ENCODE measurements at regions not wholly inside any gene's neighbourhood (a gene's known extent, or its start where the extent isn't known, plus 50 kb on each side); places are given as distances from the start of the nearest gene placed in this dataset.

DNA sequence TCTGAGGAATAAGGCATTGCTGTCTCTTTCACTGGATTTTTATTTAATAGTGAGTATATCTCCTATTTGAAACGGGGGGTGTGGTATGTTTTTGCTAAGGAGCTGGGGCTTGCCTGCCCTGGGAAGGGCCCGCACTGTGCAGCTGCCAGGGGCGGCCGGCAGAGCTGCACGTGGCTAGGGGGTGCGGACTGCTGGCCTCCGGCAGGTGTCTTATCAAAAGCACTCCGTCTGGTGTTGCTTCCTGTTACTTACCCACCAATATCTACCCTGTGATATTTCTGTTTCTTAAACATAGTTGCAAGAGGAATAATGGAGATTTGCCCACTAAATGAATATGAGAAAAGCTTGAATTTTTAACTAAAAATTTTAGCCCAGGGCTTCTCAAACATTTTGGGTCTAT lies 232.0 kb downstream of the IRX1 start:
- DNase-seq = no peak

- DNase-seq = no peak
These were observed 233.1 kb downstream of the IRX1 start for GRCh38 chr5:3828761-3829160.

GRCh38 chr5:3833566-3833965 lies 237.9 kb downstream of the IRX1 start:
- no peak for DNase-seq

DNA sequence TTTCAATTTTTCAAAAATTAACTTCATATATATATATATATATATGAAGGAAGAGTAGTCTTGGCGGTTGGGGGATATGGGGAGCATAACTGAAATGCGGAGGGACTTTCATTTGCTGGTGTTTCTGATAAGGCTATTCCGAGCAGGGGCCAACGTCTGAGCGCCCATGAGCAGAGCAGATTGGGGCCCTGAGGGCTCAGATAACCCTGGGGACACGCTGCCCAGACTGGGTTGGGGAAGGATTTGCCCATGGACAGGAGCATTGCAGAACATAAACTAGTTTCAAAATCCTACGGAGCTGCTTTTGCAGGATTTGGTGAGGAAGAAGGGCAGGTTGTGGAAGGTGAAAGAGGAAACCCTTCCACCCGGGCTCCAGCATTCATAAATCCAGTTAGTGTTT lies 240.2 kb downstream of the IRX1 start:
- no peak for DNase-seq

DNA sequence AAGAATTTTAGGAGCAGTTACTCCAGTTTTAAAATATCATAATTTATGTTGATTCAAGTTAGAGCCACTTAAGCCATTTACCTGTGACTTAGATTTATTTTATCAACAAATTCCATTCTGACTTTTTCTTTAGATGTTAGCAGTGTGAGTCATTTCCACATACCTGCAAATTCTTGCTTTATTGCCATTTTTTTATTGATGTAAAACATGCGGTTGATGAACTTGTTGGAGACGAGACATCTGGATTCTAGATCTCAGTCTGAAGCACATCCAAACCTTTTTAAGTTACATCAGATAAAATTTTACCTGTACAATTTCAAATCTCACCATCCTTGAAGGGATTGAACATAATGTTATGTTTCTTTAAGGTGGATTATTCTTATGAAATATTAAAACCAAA lies 240.9 kb downstream of the IRX1 start:
- no peak for DNase-seq

- no peak for DNase-seq
These were observed 241.9 kb downstream of the IRX1 start for GRCh38 chr5:3837506-3837905.

- DNase-seq = no peak
These were observed 243.5 kb downstream of the IRX1 start for GRCh38 chr5:3839151-3839550.

- DNase-seq = no peak
These were observed 247.0 kb downstream of the IRX1 start for GRCh38 chr5:3842591-3842990.

- DNase-seq = no peak
These were observed 248.1 kb downstream of the IRX1 start for GRCh38 chr5:3843706-3844105.

DNA sequence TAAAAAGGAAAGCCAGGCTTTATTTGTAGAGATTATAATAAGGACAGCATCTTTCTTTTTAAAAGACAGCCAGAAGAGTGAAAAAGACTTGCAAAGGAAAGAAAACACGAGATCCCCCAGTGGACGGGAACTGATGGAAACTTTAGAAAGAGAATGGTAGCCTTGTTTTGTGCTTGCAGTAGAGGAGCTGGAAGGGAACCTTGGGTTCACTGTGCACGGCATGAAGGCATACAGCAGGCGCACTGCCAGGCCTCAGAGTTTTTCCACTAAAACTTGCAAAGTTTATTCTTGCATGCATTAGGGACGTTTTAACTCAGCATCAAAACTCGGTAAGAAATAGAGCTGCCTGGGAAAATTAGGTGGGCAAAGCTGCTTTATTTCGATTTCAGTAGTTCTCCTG lies 248.6 kb downstream of the IRX1 start:
- no peak for DNase-seq

- DNase-seq = no peak
These were observed 249.6 kb downstream of the IRX1 start for GRCh38 chr5:3845230-3845629.

GRCh38 chr5:3852161-3852916 lies 256.7 kb downstream of the IRX1 start:
- DNase-seq = no peak

DNA sequence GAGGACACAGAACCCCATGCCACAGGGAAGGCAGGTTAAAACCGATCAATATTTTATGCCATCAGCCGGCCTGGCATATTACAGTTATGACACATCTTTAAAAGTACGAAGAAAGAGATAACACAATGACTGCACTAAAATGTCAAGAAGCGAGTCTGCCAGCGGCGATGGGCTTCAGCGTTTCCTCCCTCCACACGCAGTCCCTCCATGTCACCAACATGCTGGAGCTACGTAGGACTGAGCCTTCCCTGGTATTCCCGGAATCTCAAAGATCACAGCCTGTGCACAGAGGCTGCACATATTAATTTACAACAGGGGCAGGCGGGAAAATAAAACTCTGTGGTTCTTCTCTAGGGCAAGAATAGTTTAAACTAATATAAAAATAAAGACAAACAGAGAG lies 257.7 kb downstream of the IRX1 start:
- no peak for DNase-seq

GRCh38 chr5:3854188-3854821 lies 258.7 kb downstream of the IRX1 start:
- no peak for DNase-seq

DNA sequence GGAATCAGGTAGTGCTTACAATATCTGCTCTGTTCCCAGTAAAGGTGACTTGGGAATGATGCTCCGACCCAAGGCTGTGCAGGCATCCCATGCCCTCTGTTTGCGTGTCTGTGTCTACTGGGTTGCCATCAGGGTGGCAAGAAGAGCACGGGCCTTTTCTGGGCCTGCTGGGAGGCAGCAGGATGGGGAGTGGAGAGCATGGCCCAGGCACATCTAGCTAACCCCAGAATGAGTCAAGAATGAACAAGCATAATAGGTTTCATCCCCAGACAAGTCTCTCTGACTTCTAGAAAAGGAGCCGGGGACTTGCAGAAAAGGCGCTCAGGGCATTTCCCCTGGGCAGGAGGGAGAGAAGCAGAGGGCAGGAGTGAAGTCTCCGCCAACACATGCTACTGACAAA lies 260.4 kb downstream of the IRX1 start:
- DNase-seq = no peak

DNA sequence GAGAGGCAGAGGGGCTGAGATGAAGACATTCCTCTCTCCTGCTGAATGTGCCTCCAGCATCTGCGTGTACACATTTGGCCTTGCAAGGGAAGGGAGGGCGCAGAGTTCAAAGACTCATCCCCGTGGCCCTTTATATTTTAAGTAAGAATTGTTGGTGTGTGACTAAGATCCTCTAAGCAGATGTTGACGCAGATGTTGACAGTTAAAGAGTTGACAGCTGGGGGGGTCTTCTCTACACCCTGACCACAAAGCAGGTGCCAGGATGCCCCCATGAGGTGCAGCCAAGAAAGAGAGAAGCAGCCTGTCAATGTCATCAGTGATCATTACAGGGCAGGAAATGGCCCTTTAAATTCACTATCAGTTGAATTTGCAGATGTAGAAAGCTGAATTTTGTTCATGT lies 262.9 kb downstream of the IRX1 start:
- DNase-seq = no peak

- DNase-seq = no peak
These were observed 267.3 kb downstream of the IRX1 start for GRCh38 chr5:3862906-3863305.

- no peak for DNase-seq
These were observed 279.5 kb downstream of the IRX1 start for GRCh38 chr5:3875144-3875543.

DNA sequence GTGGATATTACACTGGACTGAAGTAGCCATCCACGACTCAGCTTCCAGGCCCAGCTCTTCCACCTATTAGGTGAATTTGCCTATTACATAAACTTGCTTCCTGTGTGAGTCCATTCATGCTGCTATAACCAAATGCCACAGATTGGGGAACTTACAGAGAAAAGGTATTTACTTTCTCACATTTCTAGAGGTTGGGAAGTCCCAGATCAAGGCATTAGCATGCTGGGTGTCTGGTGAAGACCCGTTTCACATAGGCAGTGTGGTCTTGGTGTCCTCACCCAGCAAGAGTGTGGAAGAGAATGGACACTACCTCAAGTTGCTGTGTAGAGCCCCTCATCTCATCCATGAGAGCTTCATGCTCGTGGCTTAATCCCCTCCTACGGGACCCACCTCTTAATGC lies 282.6 kb downstream of the IRX1 start:
- DNase-seq = no peak

GRCh38 chr5:3883040-3883439 lies 287.4 kb downstream of the IRX1 start:
- DNase-seq = no peak

DNA sequence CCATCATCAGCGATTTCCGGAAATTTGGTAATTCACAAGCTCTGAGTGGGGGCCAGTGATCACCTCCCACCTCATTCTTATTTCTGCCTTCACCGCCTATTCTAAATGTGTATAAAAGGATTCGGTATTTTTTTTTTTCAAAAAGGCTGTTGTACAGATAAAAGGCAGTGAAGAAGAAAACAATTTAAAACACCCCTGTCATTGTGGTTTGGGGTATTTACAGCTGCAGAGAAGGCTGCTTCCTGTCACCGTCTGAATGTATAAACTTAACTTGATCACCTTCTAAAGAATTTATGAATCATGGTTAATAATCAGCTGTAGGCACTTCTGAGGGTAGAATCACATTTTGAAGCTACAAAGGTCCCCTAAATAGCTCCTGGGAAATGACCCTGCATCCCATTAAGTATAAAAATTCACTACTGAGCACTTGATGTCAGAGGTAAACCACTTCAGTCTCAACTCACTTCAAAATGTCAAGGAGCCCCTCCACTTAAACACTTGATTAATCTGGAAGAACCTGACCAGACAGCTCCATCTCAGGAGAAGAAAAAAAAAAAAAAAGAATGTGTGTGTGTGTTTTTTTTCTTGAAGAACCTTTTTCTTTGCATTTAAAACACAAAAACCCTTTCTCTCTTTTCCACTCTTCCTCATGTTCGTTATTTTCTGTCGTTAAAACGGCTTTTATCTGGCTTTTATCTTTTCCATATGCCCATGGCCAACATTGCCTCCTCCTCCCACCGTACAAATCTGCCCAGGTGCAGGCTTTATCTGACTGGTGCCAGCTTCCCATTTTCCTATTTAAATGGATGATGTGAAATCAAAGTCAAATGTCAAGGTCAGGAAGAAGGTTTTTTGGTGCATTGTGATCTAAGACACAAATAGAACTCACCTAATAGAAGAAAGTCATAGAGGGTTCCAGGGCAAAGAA lies 291.2 kb downstream of the IRX1 start:
- no peak for DNase-seq

DNA sequence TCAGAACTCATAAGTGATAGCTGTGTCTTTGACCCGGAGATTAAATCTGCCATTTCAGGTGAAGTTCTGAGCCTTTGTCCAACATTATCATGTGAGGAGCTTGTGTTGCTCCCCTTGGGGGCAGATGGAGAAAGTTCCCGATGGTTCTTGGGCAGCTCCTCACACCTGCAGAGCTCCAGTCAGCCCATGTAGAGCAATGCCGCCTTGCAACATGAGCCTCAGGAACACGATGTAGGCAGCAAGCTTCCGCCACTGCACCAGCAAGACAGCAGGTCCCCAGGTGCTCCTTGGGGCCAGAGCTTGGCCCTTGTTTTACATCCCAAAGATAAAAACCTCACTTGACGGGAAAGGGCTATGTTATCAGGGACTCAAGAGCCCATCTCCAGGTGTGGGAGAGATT lies 292.7 kb downstream of the IRX1 start:
- DNase-seq = no peak

DNA sequence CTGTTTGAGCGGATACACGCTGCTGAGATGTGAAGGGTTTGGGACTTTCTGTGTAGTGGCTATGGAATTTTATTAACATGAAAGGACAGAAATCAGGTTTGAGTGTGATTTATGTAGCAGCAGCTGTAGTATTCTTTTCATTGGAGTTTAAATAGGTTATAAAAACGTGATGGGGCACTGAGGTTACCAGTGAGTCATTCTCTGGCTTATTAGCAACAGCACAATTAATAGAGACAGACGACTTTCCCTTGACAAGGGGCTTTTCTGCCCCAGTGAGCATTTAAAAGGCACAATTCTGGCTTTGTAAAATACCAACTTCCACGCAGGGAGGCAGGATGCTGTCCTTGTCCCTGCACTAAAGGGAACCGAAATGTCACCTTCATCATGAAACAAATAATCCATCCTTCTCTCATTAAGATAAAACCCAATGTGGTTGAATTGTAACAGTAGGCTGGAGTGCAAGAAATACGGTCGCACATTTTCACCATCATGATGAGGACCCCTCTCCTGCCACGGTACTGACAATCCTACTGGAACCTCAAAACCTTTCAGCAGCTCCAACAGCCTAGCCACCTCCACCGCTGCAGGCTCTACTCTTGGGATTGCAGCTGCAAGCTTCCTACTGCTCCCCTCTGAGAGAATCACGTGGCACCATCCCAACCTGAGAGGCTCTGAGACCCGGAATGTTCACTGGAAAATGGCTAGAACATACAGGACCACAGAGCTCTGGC lies 293.9 kb downstream of the IRX1 start:
- DNase-seq = no peak

All from hindlimb muscle (tissue), 1 donor.